Neutrophil (primary cell): ENCODE measurements at regions not wholly inside any gene's neighbourhood (a gene's known extent, or its start where the extent isn't known, plus 50 kb on each side); places are given as distances from the start of the nearest gene placed in this dataset.

Source experiments
- H3K27ac ChIP-seq: fragments of 200-600 bp; sonication (generic); 2 replicates; pipeline ENCODE4 v1.5.1; 2016; ENCODE audit warnings: mild to moderate bottlenecking, moderate library complexity
- H3K27me3 ChIP-seq: fragments of 200-600 bp; sonication (generic); 2 replicates; pipeline ENCODE4 v1.6.0; 2016; ENCODE audit warnings: mild to moderate bottlenecking
- H3K36me3 ChIP-seq: fragments of 200-600 bp; sonication (generic); 2 replicates; pipeline ENCODE4 v1.5.1; 2017
- H3K4me1 ChIP-seq, 2 experiments: fragments of 200-600 bp in 1 of 2; sonication (generic) in 1 of 2; 1 replicate in 1 of 2; 2 replicates in 1 of 2; pipeline versions ENCODE4 v1.5.1 to v1.6.1; 2013 to 2016; ENCODE audit warnings: low read depth in 1 of 2, low read length in 1 of 2, mild to moderate bottlenecking in 1 of 2, moderate library complexity in 1 of 2; ENCODE audit not compliant: control insufficient read depth in 1 of 2, insufficient read depth in 1 of 2
- H3K4me3 ChIP-seq, 2 experiments: fragments of 200-600 bp in 1 of 2; sonication (generic) in 1 of 2; 1 replicate in 1 of 2; 2 replicates in 1 of 2; pipeline ENCODE4 v1.5.1; 2013 to 2016; ENCODE audit warnings: low read depth in 1 of 2, low read length in 1 of 2, mild to moderate bottlenecking in 1 of 2, moderate library complexity in 1 of 2
- H3K9me3 ChIP-seq: fragments of 200-600 bp; sonication (generic); 2 replicates; pipeline ENCODE4 v1.5.1; 2016
- TF ChIP-seq, protein P1 (sequence below): fragments of 200-600 bp; sonication (generic); IDR thresholded peaks from 2 replicates; pipeline ENCODE4 v1.5.1; 2016; ENCODE audit warnings: antibody characterized with exemption

DNA sequence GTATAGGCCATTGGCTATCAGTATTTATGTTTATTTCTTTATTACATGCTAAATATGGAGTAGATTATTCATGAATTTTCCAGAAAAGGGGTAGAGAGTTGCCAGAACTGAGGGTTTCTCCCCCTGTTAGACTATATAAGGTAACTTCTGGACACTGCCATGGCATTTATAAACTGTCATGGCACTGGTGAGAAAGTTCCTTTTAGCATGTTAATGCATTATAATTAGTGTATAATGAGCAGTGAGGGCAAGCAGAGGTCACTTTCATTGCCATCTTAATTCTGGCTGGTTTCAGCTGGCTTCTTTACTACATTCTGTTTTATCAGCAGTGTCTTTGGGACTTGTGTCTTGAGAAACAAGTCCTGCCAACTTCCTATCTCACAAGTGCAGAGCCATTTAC, 220.0 kb upstream of the CNR1 start:
- no peaks in the 10 kb centered on the region for H3K9me3 ChIP-seq

DNA sequence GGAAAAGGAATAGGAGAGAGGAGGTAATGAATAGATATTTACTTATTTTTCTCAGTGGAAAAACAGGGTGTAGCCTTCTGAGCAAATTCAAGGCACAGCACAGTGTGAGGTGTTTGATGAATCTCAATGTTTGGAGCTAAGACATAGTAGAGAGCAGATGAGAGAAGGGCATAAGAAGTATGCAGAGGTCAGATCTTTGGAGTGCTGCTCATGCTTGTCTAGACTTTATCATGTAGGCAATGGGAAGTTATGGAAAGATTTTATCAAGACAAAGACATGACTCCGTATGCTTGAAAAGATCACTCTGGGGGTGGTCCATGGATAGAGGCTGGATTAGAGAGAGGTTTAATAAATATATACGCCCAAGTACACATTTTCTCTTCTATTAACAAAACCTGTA, 217.0 kb upstream of the CNR1 start:
- Histone ChIP-seq H3K27me3 (no peaks in the 10 kb centered on the region), H3K9me3 (no peaks in the 10 kb centered on the region), H3K4me1 (no peaks in the 10 kb centered on the region), H3K36me3 (no peaks in the 10 kb centered on the region), H3K4me3 (no peak overlapping the region), H3K27ac (no peak overlapping the region)
- TF ChIP-seq, protein P1, sequence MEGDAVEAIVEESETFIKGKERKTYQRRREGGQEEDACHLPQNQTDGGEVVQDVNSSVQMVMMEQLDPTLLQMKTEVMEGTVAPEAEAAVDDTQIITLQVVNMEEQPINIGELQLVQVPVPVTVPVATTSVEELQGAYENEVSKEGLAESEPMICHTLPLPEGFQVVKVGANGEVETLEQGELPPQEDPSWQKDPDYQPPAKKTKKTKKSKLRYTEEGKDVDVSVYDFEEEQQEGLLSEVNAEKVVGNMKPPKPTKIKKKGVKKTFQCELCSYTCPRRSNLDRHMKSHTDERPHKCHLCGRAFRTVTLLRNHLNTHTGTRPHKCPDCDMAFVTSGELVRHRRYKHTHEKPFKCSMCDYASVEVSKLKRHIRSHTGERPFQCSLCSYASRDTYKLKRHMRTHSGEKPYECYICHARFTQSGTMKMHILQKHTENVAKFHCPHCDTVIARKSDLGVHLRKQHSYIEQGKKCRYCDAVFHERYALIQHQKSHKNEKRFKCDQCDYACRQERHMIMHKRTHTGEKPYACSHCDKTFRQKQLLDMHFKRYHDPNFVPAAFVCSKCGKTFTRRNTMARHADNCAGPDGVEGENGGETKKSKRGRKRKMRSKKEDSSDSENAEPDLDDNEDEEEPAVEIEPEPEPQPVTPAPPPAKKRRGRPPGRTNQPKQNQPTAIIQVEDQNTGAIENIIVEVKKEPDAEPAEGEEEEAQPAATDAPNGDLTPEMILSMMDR, result no peak

More for the DNA sequence above, 220.0 kb upstream of the CNR1 start:
- Histone ChIP-seq H3K27ac (no peak overlapping the region), H3K4me3 (no peak overlapping the region), H3K27me3 (no peaks in the 10 kb centered on the region), H3K4me1 (no peaks in the 10 kb centered on the region), H3K36me3 (no peaks in the 10 kb centered on the region)
- TF ChIP-seq, protein P1, result no peak

- TF ChIP-seq, protein P1, result no peak
- no peaks in the 10 kb centered on the region for H3K4me1 ChIP-seq
- H3K4me3 ChIP-seq, result no peak overlapping the region
- no peaks in the 10 kb centered on the region for H3K36me3 ChIP-seq
- H3K27ac ChIP-seq, result no peak overlapping the region
- no peaks in the 10 kb centered on the region for H3K9me3 ChIP-seq
- H3K27me3 ChIP-seq, result no peaks in the 10 kb centered on the region
Measured at GRCh38 chr6:88381289-88381642, 215.1 kb upstream of the CNR1 start.

DNA sequence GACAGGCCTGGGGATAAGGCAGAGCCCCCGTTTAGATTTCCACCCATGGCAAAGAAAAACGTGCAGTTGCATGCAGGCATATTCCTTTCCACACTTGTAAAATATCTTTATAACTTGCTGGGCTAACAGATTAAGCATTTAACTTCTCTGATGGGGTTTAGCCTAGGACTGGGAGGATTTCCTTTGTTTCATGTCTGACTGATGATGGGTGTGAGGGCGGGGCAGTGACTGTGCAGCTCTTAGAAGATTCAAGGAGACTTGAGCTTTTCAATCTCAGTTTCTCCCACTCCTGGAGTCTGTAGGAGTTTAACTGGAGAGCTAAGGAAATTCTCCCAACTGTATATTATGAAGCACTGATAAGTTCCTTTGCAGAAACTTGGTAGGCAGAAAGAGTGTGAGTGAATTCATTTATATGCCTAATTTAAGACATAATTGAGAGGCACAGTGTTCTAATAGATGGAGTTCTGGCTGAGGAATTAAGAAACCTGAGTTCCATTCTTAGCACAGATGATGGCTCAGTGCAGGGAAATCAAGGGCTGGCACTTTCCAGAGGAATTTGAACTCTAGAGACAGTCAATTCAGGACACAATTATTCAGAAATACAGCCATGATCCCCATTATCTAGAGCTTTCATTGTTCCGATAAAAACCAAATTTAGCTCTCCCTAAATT, 214.6 kb upstream of the CNR1 start:
- TF ChIP-seq, protein P1, result no peak
- Histone ChIP-seq H3K27ac (peak overlapping the region; percentile 51), H3K4me3 (no peak overlapping the region), H3K27me3 (no peaks in the 10 kb centered on the region), H3K9me3 (no peaks in the 10 kb centered on the region), H3K4me1 (no peaks in the 10 kb centered on the region), H3K36me3 (no peaks in the 10 kb centered on the region)

DNA sequence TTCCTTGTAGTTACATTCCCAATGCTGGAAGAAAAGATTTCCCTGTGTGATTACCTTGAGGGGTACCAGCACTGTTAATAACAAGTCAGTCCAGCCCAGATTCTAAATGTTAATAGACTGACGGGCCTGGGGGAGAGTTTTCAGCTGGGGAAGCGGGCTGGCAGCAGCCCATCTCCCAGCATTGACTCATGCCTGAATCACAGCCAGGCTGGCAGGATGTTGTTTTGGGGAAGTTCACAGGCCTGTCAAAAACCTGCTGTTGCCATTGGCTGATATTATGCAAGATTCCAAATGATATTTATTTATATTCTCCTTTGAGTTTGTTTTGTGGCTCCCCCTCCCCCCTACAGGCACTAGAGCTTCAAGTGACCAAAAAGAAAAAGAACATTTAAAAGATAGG, 213.9 kb upstream of the CNR1 start:
- Histone ChIP-seq H3K27ac (peak overlapping the region; percentile 51), H3K27me3 (no peaks in the 10 kb centered on the region), H3K9me3 (no peaks in the 10 kb centered on the region), H3K36me3 (no peaks in the 10 kb centered on the region), H3K4me1 (no peaks in the 10 kb centered on the region), H3K4me3 (no peak overlapping the region)
- TF ChIP-seq, protein P1, result no peak

GRCh38 chr6:88378639-88379038, 212.5 kb upstream of the CNR1 start:
- Histone ChIP-seq H3K4me1 (no peaks in the 10 kb centered on the region), H3K36me3 (no peaks in the 10 kb centered on the region), H3K9me3 (no peaks in the 10 kb centered on the region), H3K4me3 (no peak overlapping the region), H3K27me3 (no peaks in the 10 kb centered on the region), H3K27ac (no peak overlapping the region)
- TF ChIP-seq, protein P1, result no peak
